ENCODE measurements at regions not wholly inside any gene's neighbourhood (a gene's known extent, or its start where the extent isn't known, plus 50 kb on each side); places are given as distances from the start of the nearest gene placed in this dataset.
"Not testable (repeated sequence)": the region's sequence is repeated elsewhere in the genome, so short reads cannot be mapped to it uniquely, and the experiment has no call there.

- DNase-seq (ENCODE audit: low spot score); H3K36me3 ChIP-seq (replicated peaks; ENCODE audit: insufficient read depth, low read depth); H3K27ac ChIP-seq; H2AFZ ChIP-seq; H3K79me2 ChIP-seq; H3K4me1 ChIP-seq (ENCODE audit: insufficient read depth); H3K9me2 ChIP-seq (replicated peaks; ENCODE audit: insufficient read depth); H3K27me3 ChIP-seq; H3K9me3 ChIP-seq (ENCODE audit: low read depth); H3K4me3 ChIP-seq; H3K4me2 ChIP-seq; H4K20me1 ChIP-seq (ENCODE audit: insufficient read depth, poor library complexity, severe bottlenecking): not testable (repeated sequence)
- 88% methylated on average over 3 of the region's 4 CpGs for WGBS (ENCODE audit: low lambda C conversion rate, missing lambda C conversion rate)
Observed at GRCh38 chr21:9036966-9037587, 1484.3 kb upstream of the TPTE start.

DNA sequence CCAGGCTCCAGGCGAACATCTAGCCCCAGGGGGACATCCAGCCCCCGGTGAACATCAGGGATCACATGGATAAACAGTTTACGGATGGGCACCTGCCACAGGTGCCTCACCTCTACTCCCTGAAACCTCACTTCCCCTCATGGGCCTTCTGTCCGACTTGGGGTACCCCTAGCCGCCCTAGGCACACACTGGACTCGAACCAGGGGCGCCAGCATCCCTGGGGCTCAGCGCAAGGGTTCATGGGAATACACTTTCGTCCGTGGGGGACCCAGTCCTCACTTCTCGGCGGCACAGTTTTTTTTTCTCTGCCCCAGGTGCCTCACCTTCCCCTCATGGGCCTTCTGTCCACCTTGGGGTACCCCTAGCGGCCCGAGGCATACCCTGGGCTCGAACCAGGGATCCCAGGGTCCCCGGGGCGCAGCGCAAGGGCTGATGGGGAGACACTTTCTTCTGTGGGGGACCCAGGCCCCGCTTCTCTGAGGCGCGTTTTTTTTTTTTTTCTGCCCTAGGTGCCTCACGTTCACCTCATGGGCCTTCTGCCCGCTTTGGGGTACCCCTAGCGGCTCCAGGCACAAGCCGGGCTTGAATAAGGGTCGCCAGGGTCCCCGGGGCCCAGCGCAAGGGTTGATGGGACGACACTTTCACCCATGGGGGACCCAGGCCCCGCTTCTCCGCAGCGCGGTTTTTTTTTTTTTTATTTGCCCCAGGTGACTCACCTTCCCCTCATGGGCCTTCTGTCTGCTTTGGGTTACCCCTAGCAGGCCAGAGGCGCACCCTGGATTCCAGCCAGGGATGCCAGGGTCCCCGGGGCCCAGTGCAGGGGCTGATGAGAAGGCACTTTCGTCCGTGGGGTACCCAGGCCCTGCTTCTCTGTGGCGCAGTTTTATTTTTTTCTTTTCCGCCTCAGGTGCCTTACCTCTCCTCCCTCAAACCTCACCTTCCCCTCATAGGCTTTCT lies 1483.5 kb upstream of the TPTE start:
- H3K36me3 ChIP-seq (replicated peaks; ENCODE audit: insufficient read depth, low read depth); H3K9me2 ChIP-seq (replicated peaks; ENCODE audit: insufficient read depth); H3K27me3 ChIP-seq; H3K4me1 ChIP-seq (ENCODE audit: insufficient read depth); H3K4me3 ChIP-seq; H3K9me3 ChIP-seq (ENCODE audit: low read depth); H3K27ac ChIP-seq; H4K20me1 ChIP-seq (ENCODE audit: insufficient read depth, poor library complexity, severe bottlenecking); DNase-seq (ENCODE audit: low spot score); H3K79me2 ChIP-seq; H2AFZ ChIP-seq; H3K4me2 ChIP-seq: not testable (repeated sequence)
- 59% methylated on average over 15 of the region's 39 CpGs for whole genome bisulfite sequencing (ENCODE audit: low lambda C conversion rate, missing lambda C conversion rate)

DNA sequence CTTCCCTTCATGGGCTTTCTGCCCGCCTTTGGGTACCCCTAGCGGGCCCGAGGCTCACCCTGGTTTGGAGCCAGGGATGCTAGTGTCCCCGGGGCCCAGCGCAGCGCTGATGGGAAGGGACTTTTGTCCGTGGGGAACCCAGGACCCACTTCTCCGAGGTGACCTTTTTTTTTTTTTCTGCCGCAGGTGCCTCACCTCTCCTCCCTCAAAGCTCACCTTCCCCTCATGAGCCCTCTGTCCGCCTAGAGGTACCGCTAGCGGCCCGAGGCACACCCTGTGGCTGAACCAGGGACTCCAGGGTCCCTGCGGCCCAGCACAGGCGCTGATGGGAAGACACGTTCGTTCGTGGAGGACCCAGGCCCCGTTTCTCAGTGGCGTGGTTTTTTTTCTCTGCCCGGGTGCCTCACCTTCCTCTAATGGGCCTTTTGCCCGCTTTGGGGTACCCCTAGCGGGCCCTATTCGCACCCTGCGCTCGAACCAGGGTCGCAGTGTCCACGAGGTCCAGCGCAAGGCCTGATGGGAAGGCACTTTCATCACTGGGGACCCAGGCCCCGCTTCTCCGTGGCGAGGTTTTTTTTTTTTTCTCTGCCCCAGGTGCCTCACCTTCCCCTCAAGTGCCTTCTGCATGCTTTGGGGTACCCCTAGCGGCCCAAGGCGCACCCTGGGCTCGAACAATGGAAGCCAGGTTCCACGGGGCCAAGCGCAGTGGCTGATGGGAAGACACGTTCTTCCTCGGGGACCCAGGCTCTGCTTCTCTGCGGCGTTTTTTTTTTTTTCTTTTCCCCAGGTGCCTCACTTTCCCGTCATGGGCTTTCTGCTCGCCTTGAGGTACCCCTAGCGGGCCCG lies 1481.6 kb upstream of the TPTE start:
- not testable (repeated sequence) for DNase-seq (ENCODE audit: low spot score); H3K36me3 ChIP-seq (replicated peaks; ENCODE audit: insufficient read depth, low read depth); H3K4me2 ChIP-seq; H3K27me3 ChIP-seq; H4K20me1 ChIP-seq (ENCODE audit: insufficient read depth, poor library complexity, severe bottlenecking); H3K4me3 ChIP-seq; H3K9me3 ChIP-seq (ENCODE audit: low read depth); H3K79me2 ChIP-seq; H3K27ac ChIP-seq; H2AFZ ChIP-seq; H3K9me2 ChIP-seq (replicated peaks; ENCODE audit: insufficient read depth); H3K4me1 ChIP-seq (ENCODE audit: insufficient read depth)
- 77% methylated on average over 37 of the region's 45 CpGs for WGBS (ENCODE audit: low lambda C conversion rate, missing lambda C conversion rate)

DNA sequence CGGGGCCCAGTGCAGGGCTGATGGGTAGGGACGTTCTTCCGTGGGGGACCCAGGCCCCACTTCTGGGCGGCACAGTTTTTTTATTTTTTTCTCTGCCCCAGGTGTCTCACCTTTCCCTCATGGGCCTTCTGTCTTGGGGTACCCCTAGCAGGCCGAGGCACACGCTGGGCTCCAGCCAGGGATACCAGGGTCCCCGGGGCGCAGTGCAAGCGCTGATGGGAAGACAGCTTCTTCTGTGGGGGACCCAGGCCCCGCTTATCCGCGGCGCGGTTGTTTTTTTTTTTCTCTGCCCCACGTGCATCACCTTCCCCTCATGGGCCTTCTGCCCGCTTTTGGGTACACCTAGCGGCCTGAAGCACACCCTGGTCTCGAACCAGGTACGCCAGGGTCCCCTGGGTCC lies 1481.0 kb upstream of the TPTE start:
- not testable (repeated sequence) for H3K9me2 ChIP-seq (replicated peaks; ENCODE audit: insufficient read depth); H3K4me2 ChIP-seq; H3K36me3 ChIP-seq (replicated peaks; ENCODE audit: insufficient read depth, low read depth); H3K79me2 ChIP-seq; H3K4me3 ChIP-seq; H2AFZ ChIP-seq; H3K27me3 ChIP-seq; H3K4me1 ChIP-seq (ENCODE audit: insufficient read depth); H3K27ac ChIP-seq; DNase-seq (ENCODE audit: low spot score); H4K20me1 ChIP-seq (ENCODE audit: insufficient read depth, poor library complexity, severe bottlenecking); H3K9me3 ChIP-seq (ENCODE audit: low read depth)
- WGBS (ENCODE audit: low lambda C conversion rate, missing lambda C conversion rate): 82% methylated on average over 11 of the region's 19 CpGs

DNA sequence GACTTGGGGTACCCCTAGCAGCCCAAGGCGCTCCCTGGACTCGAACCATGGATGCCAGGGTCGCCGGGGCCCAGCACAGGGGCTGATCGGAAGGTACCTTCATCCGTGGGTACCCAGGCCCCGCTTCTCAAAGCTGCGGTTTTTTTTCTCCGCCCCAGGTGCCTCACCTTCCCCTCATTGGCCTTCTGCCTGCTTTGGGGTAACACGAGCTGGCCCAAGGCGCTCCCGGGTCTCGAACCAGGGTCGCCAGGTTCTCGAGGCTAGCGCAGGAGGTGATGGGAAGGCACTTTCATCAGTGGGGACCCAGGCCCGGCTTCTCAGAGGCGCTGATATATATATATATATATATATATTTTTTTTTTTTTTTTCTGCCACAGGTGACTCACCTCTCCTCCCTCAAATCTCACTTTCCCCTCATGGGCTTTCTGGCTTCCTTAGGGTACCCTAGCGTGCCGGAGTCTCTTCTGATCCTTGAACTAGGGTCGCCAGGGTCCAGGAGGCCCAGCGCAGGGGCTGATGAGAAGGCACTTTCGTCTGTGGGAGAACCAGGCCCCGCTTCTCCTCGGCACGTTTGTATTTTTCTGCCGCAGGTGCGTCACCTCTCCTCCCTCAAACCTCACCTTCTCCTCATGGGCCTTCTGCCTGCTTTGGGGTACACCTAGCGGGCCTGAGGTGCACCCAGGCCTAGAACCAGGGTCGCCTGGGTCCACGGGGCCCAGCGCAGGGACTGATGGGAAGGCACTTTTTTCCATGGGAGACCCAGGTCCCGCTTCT lies 1480.0 kb upstream of the TPTE start:
- not testable (repeated sequence) for H3K9me3 ChIP-seq (ENCODE audit: low read depth); H3K27ac ChIP-seq; H3K4me3 ChIP-seq; H3K27me3 ChIP-seq; H4K20me1 ChIP-seq (ENCODE audit: insufficient read depth, poor library complexity, severe bottlenecking); DNase-seq (ENCODE audit: low spot score); H3K4me2 ChIP-seq; H3K9me2 ChIP-seq (replicated peaks; ENCODE audit: insufficient read depth); H3K79me2 ChIP-seq; H3K4me1 ChIP-seq (ENCODE audit: insufficient read depth); H2AFZ ChIP-seq; H3K36me3 ChIP-seq (replicated peaks; ENCODE audit: insufficient read depth, low read depth)
- WGBS (ENCODE audit: low lambda C conversion rate, missing lambda C conversion rate): 100% methylated on average over 1 of the region's 33 CpGs

- not testable (repeated sequence) for H3K4me3 ChIP-seq; H3K4me2 ChIP-seq; H3K4me1 ChIP-seq (ENCODE audit: insufficient read depth); H2AFZ ChIP-seq; DNase-seq (ENCODE audit: low spot score); H3K79me2 ChIP-seq; H4K20me1 ChIP-seq (ENCODE audit: insufficient read depth, poor library complexity, severe bottlenecking); H3K27ac ChIP-seq; H3K9me3 ChIP-seq (ENCODE audit: low read depth); H3K36me3 ChIP-seq (replicated peaks; ENCODE audit: insufficient read depth, low read depth); H3K9me2 ChIP-seq (replicated peaks; ENCODE audit: insufficient read depth); H3K27me3 ChIP-seq
- 92% methylated on average over 13 of the region's 38 CpGs for WGBS (ENCODE audit: low lambda C conversion rate, missing lambda C conversion rate)
Observed at GRCh38 chr21:9043089-9043488, 1478.3 kb upstream of the TPTE start.

- not testable (repeated sequence) for H3K27me3 ChIP-seq; H3K36me3 ChIP-seq (replicated peaks; ENCODE audit: insufficient read depth, low read depth); H3K79me2 ChIP-seq; H3K4me2 ChIP-seq; DNase-seq (ENCODE audit: low spot score); H4K20me1 ChIP-seq (ENCODE audit: insufficient read depth, poor library complexity, severe bottlenecking); H3K4me3 ChIP-seq; H3K4me1 ChIP-seq (ENCODE audit: insufficient read depth); H3K9me3 ChIP-seq (ENCODE audit: low read depth); H3K9me2 ChIP-seq (replicated peaks; ENCODE audit: insufficient read depth); H2AFZ ChIP-seq; H3K27ac ChIP-seq
- 68% methylated on average over 10 of the region's 14 CpGs for WGBS (ENCODE audit: low lambda C conversion rate, missing lambda C conversion rate)
Observed at GRCh38 chr21:9046870-9047269, 1474.5 kb upstream of the TPTE start.

DNA sequence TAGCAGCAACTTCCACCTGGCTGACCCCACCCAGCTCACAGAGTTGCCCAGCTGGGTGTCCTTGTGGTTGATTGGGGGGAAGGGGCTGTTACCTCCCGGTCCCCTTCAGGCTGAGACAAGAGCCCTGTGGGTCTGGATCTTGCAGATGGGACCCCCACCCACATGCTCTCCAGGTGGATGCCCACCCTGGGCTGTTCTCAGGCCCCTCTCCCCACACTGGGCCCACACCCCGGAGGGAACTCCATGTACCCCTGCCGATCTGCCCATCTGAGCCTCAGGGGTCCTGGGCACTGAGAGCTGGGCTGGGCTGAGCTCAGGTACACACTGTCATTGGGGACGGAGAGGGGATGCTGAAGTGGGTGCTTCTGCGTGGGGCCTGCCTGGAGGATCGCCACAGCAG lies 1453.9 kb upstream of the TPTE start:
- not testable (repeated sequence) for H3K27me3 ChIP-seq; H3K79me2 ChIP-seq; H3K9me3 ChIP-seq (ENCODE audit: low read depth); H3K9me2 ChIP-seq (replicated peaks; ENCODE audit: insufficient read depth); DNase-seq (ENCODE audit: low spot score); H2AFZ ChIP-seq; H3K36me3 ChIP-seq (replicated peaks; ENCODE audit: insufficient read depth, low read depth); H3K27ac ChIP-seq; H3K4me2 ChIP-seq; H3K4me1 ChIP-seq (ENCODE audit: insufficient read depth); H4K20me1 ChIP-seq (ENCODE audit: insufficient read depth, poor library complexity, severe bottlenecking); H3K4me3 ChIP-seq
- WGBS (ENCODE audit: low lambda C conversion rate, missing lambda C conversion rate): 63% methylated on average over 2 of the region's 6 CpGs
